ENCODE measurements at regions not wholly inside any gene's neighbourhood (a gene's known extent, or its start where the extent isn't known, plus 50 kb on each side); places are given as distances from the start of the nearest gene placed in this dataset.

- no peak overlapping the region for H3K27ac ChIP-seq
- TF ChIP-seq, protein P1, sequence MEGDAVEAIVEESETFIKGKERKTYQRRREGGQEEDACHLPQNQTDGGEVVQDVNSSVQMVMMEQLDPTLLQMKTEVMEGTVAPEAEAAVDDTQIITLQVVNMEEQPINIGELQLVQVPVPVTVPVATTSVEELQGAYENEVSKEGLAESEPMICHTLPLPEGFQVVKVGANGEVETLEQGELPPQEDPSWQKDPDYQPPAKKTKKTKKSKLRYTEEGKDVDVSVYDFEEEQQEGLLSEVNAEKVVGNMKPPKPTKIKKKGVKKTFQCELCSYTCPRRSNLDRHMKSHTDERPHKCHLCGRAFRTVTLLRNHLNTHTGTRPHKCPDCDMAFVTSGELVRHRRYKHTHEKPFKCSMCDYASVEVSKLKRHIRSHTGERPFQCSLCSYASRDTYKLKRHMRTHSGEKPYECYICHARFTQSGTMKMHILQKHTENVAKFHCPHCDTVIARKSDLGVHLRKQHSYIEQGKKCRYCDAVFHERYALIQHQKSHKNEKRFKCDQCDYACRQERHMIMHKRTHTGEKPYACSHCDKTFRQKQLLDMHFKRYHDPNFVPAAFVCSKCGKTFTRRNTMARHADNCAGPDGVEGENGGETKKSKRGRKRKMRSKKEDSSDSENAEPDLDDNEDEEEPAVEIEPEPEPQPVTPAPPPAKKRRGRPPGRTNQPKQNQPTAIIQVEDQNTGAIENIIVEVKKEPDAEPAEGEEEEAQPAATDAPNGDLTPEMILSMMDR (conservative IDR thresholded peaks at IDR 0.05) = peak; percentile 25; the same call in 1 of the 2 replicates
- TF ChIP-seq ZFX (IDR thresholded peaks at IDR 0.05) = no peak
These were observed 205.0 kb downstream of the FAM76B start for GRCh38 chr11:95584589-95584988.

- H3K27ac ChIP-seq = no peak overlapping the region
- TF ChIP-seq, protein P1 (conservative IDR thresholded peaks at IDR 0.05) = no peak
- no peak for TF ChIP-seq ZFX (IDR thresholded peaks at IDR 0.05)
These were observed 205.4 kb downstream of the FAM76B start for GRCh38 chr11:95584180-95584579.

DNA sequence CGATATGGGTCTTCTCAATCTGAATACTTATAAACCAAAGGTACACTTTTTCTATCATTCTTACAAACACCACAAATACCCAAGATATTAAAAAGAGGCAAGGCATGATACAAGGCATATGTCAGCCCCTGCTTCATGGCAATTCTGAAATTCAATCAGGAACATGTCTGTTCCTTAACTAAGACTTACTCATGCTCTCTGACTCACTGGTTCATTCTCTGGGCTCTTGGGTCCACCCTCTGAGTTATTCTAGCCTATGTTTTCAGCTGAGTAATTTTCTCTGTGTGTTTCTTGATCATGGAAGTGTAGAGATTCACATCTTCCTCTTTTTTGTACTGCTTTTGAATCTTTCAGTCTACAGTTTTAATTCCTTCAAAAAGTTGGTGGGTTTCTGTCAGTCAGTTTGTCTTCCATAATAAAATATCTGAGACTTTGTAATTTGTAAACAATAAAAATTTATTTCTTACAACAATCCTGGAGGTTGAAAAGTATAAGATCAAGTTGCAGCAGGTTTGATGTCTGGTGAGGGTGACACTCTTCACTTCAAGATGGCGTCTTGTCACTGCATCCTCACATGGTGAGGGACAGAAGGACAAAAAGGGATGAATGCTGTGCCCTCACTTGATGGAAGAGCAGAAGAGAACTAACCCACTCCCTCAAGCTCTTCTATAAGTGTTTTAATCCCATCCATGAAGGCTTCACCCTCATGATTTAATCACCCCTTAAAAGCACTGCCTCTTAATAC, 211.7 kb downstream of the FAM76B start:
- TF ChIP-seq ZFX (IDR thresholded peaks at IDR 0.05) = no peak
- TF ChIP-seq, protein P1 (conservative IDR thresholded peaks at IDR 0.05) = peak; percentile 44
- no peak overlapping the region for H3K27ac ChIP-seq

- H3K27ac ChIP-seq = no peak overlapping the region
- TF ChIP-seq ZFX (IDR thresholded peaks at IDR 0.05) = no peak
- TF ChIP-seq, protein P1 (conservative IDR thresholded peaks at IDR 0.05) = no peak
These were observed 213.3 kb downstream of the FAM76B start for GRCh38 chr11:95576146-95576845.

GRCh38 chr11:95575517-95575916, 214.1 kb downstream of the FAM76B start:
- no peak overlapping the region for H3K27ac ChIP-seq
- no peak for TF ChIP-seq ZFX (IDR thresholded peaks at IDR 0.05)
- TF ChIP-seq, protein P1 (conservative IDR thresholded peaks at IDR 0.05) = no peak

DNA sequence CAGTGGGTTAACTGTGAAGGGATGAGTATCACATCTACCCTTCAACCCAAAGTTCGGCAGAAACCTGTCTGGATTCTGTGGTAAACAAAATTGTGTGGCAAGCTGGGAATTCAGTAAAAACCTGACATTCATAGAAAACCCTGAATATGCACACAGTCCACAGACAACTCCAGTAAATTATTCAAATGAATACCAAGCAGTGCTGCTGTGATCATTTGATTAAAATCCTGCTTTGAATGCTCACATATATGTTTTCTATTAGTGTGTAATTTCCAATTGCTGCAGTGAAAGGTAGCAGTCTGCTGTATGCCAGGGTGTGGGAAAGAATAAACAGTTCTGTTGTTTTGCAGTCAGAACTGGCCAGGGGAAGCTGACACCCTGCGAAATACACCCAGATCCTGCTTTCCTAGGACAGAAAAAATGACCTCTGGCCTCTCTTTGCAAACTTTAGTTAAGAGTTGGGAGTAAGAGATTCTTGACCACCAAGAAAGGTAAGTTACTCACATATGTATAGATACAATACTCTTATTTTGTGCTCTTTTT, 217.8 kb downstream of the FAM76B start:
- H3K27ac ChIP-seq = no peak overlapping the region

More for the DNA sequence above, 217.8 kb downstream of the FAM76B start:
- TF ChIP-seq ZFX (IDR thresholded peaks at IDR 0.05) = no peak
- TF ChIP-seq, protein P1 (conservative IDR thresholded peaks at IDR 0.05) = no peak

Measured in C4-2B (cell line).